ENCODE measurements at regions not wholly inside any gene's neighbourhood (a gene's known extent, or its start where the extent isn't known, plus 50 kb on each side); places are given as distances from the start of the nearest gene placed in this dataset.

DNA sequence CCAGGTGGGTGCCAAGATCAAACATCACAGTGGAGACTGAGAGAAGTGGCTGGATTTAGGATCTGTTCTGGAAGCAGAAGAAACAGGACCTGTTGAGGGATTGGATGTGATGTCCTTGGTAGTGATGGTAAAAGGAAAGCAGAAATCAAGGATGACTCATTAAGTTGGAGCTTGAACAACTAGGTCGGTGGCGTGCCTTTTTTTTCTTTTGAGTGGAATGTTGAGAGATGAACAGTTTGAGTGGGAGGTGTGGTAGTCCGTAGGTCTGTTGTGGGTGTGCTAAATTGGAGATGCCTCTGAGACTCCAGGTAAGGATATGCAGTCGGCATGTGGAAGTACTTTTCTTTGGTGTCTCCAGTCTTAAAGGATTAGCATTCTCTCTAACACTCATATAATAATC lies 92.1 kb upstream of the IL12B start:
- no peak for DNase-seq (ENCODE audit: low spot score)

DNA sequence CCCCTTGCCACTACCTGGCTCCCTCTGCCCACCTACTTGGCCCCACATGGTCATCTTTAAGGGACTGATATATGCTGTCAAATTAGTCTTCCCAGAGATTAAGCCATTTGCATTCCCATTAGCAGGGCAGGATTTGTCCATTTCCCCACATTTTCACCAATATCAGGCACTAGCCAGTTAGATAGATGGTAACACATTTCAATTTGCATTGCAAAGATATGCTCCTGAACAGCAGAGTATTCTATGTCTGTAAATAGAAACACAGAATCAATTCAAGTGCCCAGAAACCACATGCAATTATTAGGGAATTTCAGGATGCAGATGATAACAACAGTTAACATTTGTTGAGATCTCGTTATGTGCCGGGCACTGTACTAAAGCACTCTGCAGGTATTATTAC lies 92.6 kb upstream of the IL12B start:
- no peak for DNase-seq (ENCODE audit: low spot score)
- FAIRE-seq, result no peak

More for the DNA sequence above, 92.1 kb upstream of the IL12B start:
- no peak for FAIRE-seq

DNA sequence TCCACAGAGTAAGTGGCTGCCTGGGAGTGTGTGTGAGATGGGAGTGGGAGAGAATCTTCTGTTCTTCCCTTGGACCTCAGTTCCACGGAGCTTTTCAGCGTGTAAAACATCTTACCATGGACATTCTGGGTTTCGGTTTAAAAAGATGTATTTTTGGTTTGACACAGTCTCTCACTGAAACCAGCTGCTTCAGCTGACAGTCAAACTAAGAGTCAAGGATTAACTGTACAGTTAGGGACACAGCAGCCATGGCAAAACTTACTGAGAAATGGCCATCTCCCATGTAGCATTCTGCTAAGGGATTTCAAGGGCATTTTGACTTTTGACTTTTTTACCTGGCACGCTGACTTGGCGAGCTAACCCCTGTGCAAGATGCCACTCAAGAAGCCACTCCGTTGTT lies 93.8 kb upstream of the IL12B start:
- FAIRE-seq, result no peak
- no peak for DNase-seq (ENCODE audit: low spot score)

DNA sequence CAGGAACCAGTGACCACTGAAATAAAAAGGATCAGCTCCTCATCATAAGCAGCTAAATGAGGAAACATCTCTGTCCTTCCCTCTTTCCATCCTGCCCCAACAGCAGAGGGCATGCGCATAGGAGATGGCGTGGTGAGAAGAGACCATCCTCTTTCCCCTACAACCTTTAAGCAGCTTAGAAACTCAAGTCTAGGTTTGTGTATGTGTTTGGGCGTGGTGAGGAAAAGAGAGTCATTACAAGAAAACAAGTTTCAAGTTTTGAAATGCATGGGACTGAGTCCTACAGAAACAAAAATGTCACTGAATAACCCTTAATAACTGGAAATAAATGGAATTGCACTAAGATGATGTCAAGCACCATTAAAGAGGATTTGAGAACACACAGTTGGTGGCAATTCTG lies 96.4 kb upstream of the IL12B start:
- FAIRE-seq (no peak), DNase-seq (ENCODE audit: low spot score) (no peak)

DNA sequence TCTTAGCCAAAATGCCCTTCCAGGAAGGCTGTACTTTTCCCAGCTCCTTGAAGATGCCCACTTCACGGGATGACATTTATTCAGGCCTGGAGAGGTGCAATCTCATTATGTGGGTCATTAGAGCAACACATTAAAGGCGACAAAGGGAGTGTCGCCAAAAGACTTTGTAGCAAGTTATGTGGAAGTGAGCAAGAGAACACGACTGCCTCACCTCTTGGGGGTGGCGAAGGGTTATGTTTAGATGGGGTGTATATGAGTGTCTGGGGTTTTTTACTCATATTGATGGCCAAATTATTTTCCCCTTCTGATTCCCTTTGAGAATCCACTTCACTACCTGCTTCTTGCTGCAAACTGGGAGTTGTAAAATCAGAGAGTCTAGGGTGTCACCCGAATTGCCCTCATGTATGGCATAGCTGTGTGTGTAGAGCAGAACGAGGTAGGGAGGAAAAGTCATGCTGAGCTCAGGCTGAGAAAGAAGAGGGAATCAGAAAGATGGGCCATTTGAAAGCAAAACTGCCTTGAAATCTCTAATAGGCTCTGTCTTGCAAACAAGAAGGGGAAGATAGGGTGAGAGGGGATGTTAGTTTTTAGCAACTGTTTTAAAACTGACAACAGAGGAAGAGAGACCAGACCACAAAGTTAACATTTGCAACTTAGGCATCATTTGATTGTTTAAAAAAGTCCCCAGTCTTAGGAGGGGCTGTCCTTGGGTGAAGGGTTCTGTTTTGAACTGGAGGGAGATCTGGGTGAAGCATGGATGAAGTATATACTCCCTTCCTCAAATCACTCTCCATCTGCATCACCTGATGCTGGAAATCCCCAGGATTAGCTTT lies 97.1 kb upstream of the IL12B start:
- FAIRE-seq, result no peak
- no peak for DNase-seq (ENCODE audit: low spot score)

DNA sequence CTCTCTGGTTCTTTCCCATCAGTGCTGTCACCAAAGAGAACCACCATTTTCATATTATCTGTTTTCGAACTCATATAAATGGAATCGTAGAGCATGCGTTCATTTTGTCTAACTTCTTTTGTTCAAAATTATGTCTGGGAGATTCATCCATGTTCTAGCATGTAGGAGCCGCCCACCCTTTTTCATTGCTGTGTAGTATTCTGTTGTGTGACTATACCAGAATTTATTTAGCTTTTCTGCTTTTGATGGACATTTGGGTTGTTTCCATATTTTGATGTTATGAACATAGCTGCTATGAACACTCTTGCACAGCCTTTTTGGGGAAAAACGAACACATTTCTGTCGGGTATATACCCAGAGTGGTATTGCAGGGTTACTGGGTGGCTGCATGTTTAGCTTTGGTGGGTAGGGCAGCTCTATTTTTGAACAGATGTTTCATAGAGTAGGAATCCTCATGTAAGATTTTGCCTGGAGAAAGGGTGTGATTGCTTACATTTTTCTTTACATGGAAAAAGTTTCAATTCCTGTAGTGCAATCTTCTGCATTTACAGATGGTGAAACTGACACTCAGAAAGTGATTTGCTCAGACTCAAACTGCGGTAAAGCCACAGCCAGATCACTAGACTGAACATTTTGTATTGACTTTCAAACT lies 100.2 kb upstream of the IL12B start:
- FAIRE-seq, result no peak
- no peak for DNase-seq (ENCODE audit: low spot score)

DNA sequence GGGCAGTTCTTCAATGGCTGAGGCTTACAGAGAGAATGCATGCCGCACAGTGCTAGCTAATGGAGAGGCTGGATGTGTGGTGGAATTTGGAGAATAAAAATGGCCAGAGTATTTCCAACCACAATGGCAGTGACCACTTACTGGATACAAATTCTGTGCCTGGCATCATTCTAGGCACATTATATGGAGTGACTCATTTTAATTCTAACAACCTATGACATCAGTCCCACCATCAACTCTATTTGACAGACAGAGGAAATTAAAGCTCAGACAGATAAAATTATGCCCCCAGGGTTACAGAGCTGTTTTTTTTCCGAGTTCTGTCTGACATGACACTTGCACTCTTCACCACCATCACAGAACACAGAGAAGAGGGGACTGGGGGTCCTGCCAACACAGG lies 105.6 kb upstream of the IL12B start:
- DNase-seq (ENCODE audit: low spot score), result no peak

DNA sequence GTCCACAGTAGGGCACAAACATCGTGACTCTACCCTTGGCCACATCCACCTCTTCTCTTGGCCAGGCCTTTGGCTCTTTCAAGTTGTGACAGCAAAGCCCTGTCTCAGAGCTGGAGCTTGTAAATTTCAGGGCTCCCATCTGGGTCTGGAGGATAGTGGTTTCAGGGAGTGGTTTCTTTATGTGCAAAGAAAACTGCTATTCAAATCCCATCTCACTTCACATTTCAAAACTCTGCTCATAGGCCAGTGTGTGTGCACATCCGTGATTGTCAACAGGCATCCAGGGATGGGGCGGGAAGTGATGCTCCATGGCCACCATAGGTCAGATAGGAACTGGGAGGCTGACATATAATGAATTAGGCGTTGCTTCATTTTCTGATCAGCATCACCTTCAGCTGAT lies 107.8 kb upstream of the IL12B start:
- DNase-seq (ENCODE audit: low spot score) (no peak), FAIRE-seq (no peak)

More for the DNA sequence above, 105.6 kb upstream of the IL12B start:
- FAIRE-seq, result no peak

DNA sequence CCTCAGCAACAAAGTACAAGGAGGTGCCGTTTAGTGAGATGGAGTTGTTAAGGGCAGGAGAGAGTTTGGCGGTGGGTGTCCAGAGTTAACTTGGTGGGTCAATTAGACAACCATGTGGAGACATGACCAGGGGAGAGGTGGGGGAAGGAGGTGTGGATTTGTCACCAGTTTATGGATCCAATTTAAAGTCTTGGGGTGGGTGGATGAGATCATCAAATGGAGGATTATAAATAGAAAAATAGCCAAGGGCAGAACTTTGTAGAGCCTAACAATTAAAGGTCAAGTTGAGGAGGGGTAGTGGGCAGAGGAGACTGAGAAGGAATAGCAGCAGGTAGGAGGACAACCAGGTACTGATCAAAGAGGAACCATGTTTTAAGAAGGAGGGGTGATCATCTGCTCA lies 108.7 kb upstream of the IL12B start:
- FAIRE-seq (no peak), DNase-seq (ENCODE audit: low spot score) (no peak)

DNA sequence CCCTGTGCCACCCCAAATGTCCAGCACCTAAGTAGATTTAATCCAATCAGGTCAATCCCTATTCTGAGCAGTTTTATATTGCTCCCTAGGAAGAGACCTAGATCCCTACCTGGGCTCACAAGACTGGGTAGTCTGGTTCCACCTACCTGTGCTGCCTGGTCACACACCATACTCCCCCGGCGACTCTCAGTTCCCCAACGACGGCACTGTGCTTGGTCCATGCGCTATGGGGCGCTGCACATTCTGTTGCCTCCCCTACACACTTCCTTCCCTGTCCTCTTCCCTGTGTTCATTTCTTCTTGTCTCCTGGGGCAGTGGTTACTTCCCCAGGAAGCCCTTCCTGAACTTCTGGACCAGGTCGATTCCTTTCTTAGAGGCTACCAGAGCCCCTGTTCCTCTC lies 109.9 kb upstream of the IL12B start:
- no peak for FAIRE-seq

DNA sequence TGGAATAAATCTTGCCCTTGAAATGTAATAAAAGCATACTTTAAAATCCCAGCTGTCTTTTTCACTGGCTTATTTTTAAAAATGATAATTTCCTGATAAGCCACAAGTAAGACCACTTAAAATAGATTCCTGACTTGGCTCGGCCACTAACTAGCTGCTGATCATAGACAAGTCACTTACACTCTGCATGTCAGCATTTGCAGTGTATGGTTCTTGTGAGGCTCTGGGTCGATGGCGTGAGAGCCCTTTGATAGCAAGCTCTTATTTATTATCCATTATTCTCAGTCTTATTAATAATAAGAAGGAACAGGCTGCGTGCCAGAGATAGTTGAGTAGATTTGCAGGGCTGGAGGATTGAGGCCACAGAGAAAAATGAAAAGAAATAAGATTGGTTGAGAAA lies 110.7 kb upstream of the IL12B start:
- no peak for FAIRE-seq
- DNase-seq (ENCODE audit: low spot score), result no peak

More for the DNA sequence above, 109.9 kb upstream of the IL12B start:
- DNase-seq (ENCODE audit: low spot score), result no peak

DNA sequence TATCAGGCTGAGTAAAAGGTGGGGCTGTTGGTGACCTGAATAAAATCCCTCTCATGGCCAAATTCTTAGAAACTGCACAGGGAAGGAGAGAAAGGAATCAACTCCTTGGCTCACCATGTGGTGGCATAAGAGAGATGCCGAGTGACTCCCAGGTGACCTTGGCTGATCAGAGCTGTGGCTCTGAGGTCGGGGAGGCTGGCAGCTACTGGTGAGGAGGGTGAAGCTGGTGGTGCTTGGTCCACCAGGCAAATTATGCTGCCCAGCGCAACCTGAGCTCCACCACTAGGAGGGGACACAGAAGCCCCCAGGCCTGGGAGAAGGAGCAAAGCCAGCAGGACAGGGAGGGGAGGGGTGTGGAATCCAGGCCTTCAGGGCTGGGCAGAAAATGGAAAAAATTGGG lies 111.2 kb upstream of the IL12B start:
- DNase-seq (ENCODE audit: low spot score) (peak; percentile 65), FAIRE-seq (no peak)

DNA sequence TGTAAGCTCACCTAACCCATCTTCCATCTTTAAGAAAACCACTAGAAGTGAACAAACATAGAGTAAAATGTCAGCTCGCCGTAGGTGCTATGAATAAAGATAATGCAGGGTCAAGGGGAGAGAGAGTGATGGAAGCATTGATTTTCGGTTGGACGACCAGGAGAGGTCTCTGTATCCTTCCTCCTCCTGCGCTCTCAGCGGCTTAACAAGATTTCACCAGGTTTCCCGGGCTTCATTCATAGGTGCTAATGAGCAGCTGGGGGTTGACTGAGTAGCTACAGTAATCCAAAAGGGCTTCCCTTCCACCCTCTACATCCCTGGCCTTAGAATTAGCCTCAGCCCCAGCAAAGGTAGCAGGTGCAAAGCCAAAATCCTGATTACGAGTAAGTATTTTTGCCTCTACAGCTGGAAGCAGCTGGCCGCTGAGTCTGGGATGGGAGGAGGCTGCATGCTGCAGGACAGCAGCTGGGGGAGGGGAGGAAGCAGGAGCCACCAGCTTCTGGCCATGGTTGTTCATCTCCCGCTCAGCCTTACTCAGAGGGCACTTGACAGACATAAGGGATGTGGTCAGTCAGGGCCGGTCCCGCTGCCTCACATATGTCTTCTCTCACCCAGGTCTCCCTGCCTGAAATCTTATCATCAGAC lies 112.0 kb upstream of the IL12B start:
- no peak for DNase-seq (ENCODE audit: low spot score)
- no peak for FAIRE-seq

DNA sequence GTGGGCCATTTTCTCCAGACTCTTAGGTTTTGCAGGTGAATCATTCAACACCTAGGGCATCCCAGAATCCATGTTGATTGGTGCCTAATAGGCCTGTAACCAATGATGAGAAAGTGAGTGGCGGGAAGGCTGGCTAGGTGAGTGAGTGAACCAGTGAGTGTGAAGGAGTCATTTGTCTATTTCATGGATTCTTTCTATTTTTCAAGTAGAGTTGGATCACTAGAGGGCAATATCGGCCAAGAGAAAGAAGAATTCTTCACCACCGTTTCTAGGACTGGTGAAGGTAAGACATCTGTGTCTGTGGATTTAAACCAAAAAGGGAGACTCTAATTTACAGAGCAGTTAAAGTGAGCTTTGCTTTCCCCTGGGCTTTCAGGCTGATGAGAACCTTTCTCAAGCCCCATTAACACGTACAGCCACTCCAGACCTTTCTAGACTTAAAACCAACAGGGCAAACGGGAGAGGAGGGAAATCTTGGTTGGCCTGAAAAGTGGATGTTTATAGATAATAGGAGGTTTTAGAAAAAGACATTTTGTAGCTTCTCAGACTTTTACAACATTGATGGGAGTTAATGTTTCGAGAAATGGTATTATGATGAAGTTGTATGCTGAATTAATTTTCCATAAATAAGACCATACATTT lies 114.3 kb upstream of the IL12B start:
- DNase-seq (ENCODE audit: low spot score) (peak; percentile 61), FAIRE-seq (no peak)

DNA sequence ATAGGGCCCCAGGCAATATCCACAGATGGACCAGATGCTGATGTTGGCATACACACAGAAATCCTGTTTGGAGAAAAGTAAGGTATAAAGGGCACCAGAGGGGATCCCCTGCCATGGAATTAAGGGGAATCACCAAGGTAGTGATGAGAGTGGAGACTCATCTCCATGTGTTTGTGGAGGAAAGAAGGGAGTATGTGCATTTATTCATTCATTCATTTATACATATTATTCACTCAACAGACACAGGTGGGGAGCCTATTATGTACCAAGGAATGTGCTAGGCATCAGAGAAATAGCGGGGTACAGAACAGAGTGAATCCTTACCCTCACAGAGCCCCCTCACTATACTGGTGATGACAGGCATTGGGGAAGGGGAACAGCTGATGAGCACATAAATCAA lies 116.8 kb upstream of the IL12B start:
- FAIRE-seq, result no peak

DNA sequence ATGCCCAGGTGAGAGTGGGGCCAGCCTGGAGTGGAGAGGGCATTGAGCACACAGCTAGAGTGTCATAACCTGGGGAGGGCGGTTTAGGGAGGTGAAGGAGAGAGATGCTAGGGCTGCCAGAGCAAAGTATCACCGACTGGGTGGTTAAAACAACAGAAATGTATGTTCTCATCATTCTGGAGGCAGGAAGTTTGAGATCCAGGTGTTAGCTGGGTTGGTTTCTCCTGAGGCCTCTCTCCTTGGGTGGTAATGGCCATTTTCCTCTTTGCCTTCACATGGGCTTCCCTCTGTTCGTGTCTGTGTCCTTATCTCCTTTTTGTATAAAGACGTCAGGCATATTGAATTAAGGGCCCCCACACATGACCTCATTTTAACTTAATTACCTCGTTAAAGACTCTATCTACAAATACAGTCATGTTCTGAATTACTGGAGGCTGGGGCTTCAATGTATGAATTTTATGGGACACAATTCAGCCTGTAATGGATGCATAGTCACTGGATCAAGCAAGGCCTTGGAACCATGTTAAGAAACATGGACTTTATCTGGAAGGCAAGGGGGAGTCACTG lies 118.6 kb upstream of the IL12B start:
- no peak for DNase-seq (ENCODE audit: low spot score)
- peak; percentile 44 for FAIRE-seq

More for the DNA sequence above, 116.8 kb upstream of the IL12B start:
- no peak for DNase-seq (ENCODE audit: low spot score)

DNA sequence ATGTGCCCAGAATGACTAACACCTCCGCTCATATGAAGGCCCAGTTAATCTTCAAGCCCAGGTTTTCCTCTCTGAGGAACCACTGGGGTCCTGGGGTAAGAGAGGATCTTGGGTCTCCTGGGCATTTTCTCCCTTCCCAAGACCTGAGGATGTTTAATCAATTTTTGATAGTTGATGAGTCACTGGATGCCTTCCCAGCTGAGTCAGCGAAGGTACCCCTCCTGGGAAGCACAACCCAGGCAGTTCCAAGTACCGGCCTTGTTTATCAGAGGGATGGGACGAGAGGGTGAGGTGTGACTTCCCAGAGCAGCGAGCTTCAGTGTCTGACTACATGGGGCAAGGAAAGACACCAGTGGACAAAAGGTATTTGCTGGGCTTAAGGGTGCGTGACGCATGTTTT lies 119.6 kb upstream of the IL12B start:
- FAIRE-seq, result peak; percentile 27

DNA sequence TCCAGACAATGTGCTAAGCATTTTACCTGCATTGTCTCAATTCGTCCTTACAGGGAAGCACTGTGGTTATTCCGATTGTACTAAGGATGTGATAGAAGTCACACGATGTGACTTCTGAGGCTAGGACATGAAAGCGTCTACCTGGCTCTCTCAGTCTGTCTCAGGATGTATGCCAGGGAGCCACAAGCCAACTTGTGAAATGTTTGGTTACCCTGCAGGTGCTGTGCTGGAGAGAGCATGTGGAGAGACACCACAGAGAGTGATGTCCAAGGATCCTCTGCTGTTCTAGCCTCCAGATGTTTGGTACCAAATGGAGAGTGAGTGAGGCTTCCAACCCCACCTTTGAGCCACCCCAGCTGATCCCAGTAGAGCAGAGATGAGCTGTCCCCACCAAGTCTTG lies 120.1 kb upstream of the IL12B start:
- no peak for FAIRE-seq
- no peak for DNase-seq (ENCODE audit: low spot score)

More for the DNA sequence above, 119.6 kb upstream of the IL12B start:
- DNase-seq (ENCODE audit: low spot score), result peak; percentile 90

DNA sequence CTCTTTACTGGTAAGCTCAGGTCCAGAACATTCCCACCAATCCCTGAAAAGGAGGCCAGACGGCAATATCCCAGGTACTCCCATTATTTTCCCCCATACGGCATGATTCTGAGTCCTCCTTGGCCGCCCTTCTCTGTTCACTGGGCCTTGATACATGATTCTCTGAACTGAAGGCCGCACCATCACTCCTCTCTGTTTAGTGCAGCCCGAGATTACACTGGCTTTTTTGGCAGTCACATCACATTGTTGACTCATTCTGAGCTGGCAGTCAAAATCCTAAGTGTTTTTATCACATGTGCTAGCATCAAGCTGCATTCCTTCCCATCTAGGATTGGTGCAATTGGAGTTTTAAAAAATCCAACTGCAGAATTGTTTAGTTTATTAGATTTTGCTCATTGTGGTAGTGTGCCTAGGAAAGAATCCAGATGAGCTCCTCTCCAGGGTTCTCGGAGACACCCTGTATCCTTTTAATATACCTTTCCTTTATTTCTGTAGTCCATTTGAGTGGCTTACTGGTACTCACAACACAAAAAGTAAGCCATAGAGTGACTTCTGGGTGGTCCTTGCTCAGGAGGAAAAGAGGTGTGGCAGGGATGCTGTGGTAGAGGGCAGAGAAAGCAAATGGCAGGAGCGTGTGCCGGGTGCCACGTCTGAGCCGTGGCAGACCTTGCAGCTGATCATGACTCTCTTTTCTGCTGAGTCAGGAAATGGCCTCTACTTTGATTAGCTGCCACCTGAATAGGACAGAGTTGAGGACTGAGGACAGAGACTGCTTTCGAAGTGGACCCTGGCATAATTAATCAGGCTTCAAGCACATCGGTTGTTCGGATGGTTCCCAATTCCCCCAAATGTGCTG lies 121.1 kb upstream of the IL12B start:
- peak; percentile 81 for DNase-seq (ENCODE audit: low spot score)
- no peak for FAIRE-seq

DNA sequence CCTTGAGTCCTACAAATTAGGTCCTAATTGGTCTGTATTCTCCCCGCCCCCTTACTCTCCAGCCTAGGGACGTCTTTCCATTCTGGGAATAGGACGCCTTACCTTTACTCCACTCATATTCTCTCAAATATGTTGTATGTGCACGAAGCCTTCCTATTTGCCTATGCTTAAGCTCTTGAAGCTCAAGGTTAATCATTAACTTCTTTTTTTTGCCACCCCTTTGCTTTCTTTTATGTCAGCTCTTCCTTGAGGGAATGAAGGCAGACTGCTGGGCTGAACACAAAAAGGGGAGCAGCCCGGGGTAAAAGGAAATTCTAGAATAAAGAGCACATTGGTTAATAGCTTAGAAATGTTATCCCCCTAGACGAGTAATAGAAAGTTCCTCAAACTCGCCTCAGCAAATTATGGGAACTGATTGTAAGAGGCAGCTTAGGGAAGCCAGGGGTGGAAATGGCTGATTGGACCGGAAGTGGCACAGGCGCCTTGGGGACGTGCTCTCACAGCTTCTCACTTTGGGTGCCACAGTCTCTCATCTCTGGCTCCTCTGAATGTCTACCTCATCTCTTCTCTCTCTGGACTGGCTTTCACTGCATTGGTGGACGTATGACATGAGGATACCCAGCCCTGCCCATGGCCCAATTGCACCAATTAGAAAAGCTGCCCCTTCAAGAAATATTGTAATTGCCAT lies 122.3 kb upstream of the IL12B start:
- DNase-seq (ENCODE audit: low spot score) (no peak), FAIRE-seq (no peak)

Measured in urothelium cell line (cell line).